HepG2 (cell line): ENCODE measurements at regions not wholly inside any gene's neighbourhood (a gene's known extent, or its start where the extent isn't known, plus 50 kb on each side); places are given as distances from the start of the nearest gene placed in this dataset.

Experiments
- ATAC-seq: fragments of 200-7000 bp; cut with Tn5 transposase; 3 replicates; pipeline ENCODE4 v1.9.1; 2020; ENCODE audit warnings: mild to moderate bottlenecking, moderate library complexity
- BruUV-seq: library from RNA; stranded (reverse); fragments of 400-500 nt; replicated peaks from 2 replicates; lab custom pipeline; 2021; lab: Mats Ljungman, UMichigan
- CTCF ChIA-PET: fragments of 300-600 bp; formaldehyde crosslinking; extraction: SDS; loops from one replicate; lab custom pipeline; 2021; ENCODE audit warnings: low total read pairs, inconsistent platforms, low intra/inter-chr PET ratio; lab: Yijun Ruan, JAX
- POLR2A ChIA-PET: fragments of 350-600 bp; sonication (Branson Sonifier 250); formaldehyde crosslinking; loops from one replicate; lab custom pipeline; 2020; ENCODE audit warnings: antibody characterized with exemption, inconsistent platforms; lab: Yijun Ruan, JAX
- DNase-seq: peaks from one replicate; pipeline ENCODE4 v3.0.0-alpha.2; 2015; ENCODE audit warnings: low spot score
- FAIRE-seq: peaks from 3 replicates; lab custom pipeline; 2011; peaks lifted over from hg19 to GRCh38; lab: Jason Lieb, UNC
- H2AFZ ChIP-seq: one replicate; pipeline ENCODE4 v1.6.1; 2011; ENCODE audit warnings: low read length, inconsistent platforms
- H3K27ac ChIP-seq: fragments of 300-600 bp; 3 replicates; pipeline ENCODE4 v1.8.0; 2011; ENCODE audit warnings: mixed run types, mild to moderate bottlenecking, mixed read lengths, low read length, inconsistent platforms; ENCODE audit not compliant: insufficient read depth; ENCODE audit errors: extremely low read length
- H3K27me3 ChIP-seq, 2 experiments: fragments of 200-600 bp in 1 of 2; 2 replicates in 1 of 2; 3 replicates in 1 of 2; pipeline versions ENCODE4 v1.6.0 to v1.8.0; 2011; ENCODE audit warnings: low read length in 2 of 2, mild to moderate bottlenecking in 2 of 2, moderate library complexity in 2 of 2, inconsistent platforms in 1 of 2; ENCODE audit not compliant: insufficient read depth in 2 of 2, control insufficient read depth in 1 of 2
- H3K36me3 ChIP-seq, 2 experiments: fragments of 200-600 bp in 1 of 2; replicated peaks in 1 of 2; 2 replicates in 1 of 2; 3 replicates in 1 of 2; pipeline versions ENCODE4 v1.5.1 to v1.8.0; 2011; ENCODE audit warnings: low read length in 2 of 2, inconsistent platforms in 1 of 2; ENCODE audit not compliant: insufficient read depth in 2 of 2, control insufficient read depth in 1 of 2
- H3K4me1 ChIP-seq: 2 replicates; pipeline ENCODE4 v1.5.1; 2012; ENCODE audit warnings: low read length, inconsistent platforms; ENCODE audit not compliant: insufficient read depth
- H3K4me2 ChIP-seq: 2 replicates; pipeline ENCODE4 v1.6.0; 2011; ENCODE audit warnings: low read depth, low read length, inconsistent platforms
- H3K4me3 ChIP-seq, 3 experiments: fragments of 200-600 bp in 1 of 3; sonication (generic), shearing (Covaris generic) in 1 of 3; replicated peaks in 1 of 3; 2 replicates each; pipeline ENCODE4 v1.5.1; 2011 to 2016; ENCODE audit warnings: low read length in 3 of 3, inconsistent platforms in 2 of 3, low read depth in 2 of 3, mild to moderate bottlenecking in 2 of 3, control low read depth in 1 of 3, mixed read lengths in 1 of 3; ENCODE audit not compliant: insufficient read depth in 1 of 3
- H3K79me2 ChIP-seq: one replicate; pipeline ENCODE4 v1.6.1; 2011; ENCODE audit warnings: low read length, inconsistent platforms; ENCODE audit not compliant: insufficient read depth
- H3K9ac ChIP-seq: 2 replicates; pipeline ENCODE4 v1.6.0; 2011; ENCODE audit warnings: mild to moderate bottlenecking, low read depth, low read length, inconsistent platforms; ENCODE audit not compliant: insufficient read depth
- H3K9me3 ChIP-seq: 2 replicates; pipeline ENCODE4 v1.5.1; 2012; ENCODE audit warnings: mild to moderate bottlenecking, low read length
- H4K20me1 ChIP-seq: 2 replicates; pipeline ENCODE4 v1.6.0; 2011; ENCODE audit warnings: inconsistent platforms, mild to moderate bottlenecking, low read length, moderate library complexity; ENCODE audit not compliant: insufficient read depth
- GTF2F1 ChIP-seq: fragments of 150-350 bp; IDR thresholded peaks from 2 replicates; pipeline ENCODE4 v1.6.1; 2014; ENCODE audit warnings: low read length
- NFE2L2 ChIP-seq: fragments of 150-350 bp; IDR thresholded peaks from 2 replicates; pipeline ENCODE4 v1.6.1; 2014; ENCODE audit warnings: low read length
- THAP11 ChIP-seq: IDR thresholded peaks from 2 replicates; pipeline ENCODE4 v1.6.1; 2016; ENCODE audit warnings: missing biosample characterization, missing genetic modification reagents
- ZFP37 ChIP-seq: sonication (generic); formaldehyde crosslinking; IDR thresholded peaks from 2 replicates; pipeline ENCODE4 v1.4.0; 2020; ENCODE audit warnings: missing genetic modification reagents, borderline replicate concordance
- ZNF780A ChIP-seq: sonication (generic); formaldehyde crosslinking; IDR thresholded peaks from 2 replicates; pipeline ENCODE4 v1.8.0; 2022; ENCODE audit warnings: mild to moderate bottlenecking, missing genetic modification reagents, moderate library complexity
- WGBS: methylation state at CpG from one replicate; pipeline ENCODE4 v1.1.6; 2017; ENCODE audit warnings: low lambda C conversion rate; 5-methylcytosine and 5-hydroxymethylcytosine counted together
- in situ Hi-C: cut with HindIII; loops from 2 replicates; pipeline ENCODE4 v1.10.0; 2017; ENCODE audit warnings: low pct_unique_long_range_greater_than_20kb; ENCODE audit not compliant: extremely low pct_ligation_motif_present
- intact Hi-C: fragments of 100-400 bp; cut with micrococcal nuclease; formaldehyde crosslinking; loops from one replicate; pipeline ENCODE4 v1.10.0; 2022; ENCODE audit not compliant: unreplicated experiment

DNA sequence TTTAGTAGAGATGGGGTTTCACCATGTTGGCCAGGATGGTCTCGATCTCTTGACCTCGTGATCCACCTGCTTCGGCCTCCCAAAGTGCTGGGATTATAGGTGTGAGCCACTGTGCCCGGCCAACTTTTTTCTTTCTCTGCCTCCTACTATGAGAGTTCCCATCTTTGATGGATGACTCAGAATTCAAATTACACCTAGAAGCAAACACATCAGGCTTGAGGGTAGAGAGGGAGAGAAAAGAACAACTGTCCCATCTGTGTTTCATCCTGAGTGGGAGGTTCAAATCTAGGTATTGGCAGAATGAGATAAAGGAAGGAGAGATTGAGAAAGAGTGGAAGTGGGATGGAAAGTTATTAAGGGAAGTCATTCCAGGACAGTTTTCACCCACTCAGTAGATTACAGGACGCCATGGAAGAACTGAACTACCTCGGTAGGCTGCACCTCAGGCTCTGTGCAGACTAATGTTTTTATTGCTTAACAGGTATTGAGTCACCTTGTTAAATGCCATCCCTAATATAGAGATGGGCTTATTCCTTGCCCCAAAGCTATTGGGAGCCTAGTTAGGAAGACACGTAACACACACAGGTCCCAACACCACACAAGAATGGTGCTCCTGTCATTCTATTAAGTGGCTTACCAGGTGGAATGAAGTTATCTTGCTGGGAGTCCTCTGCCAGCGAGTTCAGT lies 275.7 kb downstream of the SOX4 start:
- no peak overlapping the region for H3K4me2 ChIP-seq
- no peak for ATAC-seq
- CTCF ChIA-PET = no interaction called here

DNA sequence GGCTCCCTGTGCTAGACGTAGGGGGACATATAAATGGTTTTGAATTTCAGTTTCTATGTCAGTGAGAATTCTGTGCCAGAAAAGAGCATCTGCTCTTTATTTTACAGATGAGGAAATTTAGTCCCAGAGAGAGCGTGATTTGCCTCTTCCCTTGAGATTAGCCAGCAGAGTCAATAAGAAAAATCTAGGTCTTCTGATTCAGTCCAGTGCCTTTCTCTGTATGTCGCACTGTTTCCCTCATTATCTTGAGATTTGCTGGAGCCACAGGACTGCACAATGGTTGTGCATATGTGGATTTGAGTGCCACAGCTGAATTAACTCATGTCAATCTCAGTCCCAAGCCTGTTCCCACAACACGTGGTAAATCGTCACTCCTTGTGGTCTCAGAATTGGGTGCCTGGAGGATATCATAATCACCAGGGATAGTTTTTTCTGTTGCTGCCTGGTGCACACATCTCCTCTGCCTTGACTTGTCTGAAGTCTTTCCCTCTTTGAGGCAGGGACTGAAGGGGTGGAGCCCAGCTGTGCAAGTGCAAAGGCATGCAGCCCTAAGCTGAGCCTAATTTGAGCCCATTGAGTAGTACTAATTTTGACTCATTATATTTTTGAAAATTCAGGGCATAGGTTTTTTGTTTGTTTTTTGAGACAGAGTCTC lies 276.7 kb downstream of the SOX4 start:
- no TSS peak for BruUV-seq
- no peak for ATAC-seq
- no peak for DNase-seq
- H4K20me1 ChIP-seq = no peaks in the 10 kb centered on the region
- WGBS = 61% methylated on average over 5 of the region's 5 CpGs
- H3K9me3 ChIP-seq = no peaks in the 10 kb centered on the region; the same call in 1 of the 2 replicates
- no peaks in the 10 kb centered on the region for H3K4me1 ChIP-seq
- ChIA-PET POLR2A (no interaction called here), CTCF (no interaction called here)
- H2AFZ ChIP-seq = no peak overlapping the region
- intact Hi-C loops (no loop called here), in situ Hi-C loops (no loop called here)
- H3K36me3 ChIP-seq = no peaks in the 10 kb centered on the region
- H3K4me2 ChIP-seq = no peak overlapping the region
- no peak overlapping the region for H3K4me3 ChIP-seq
- H3K27ac ChIP-seq = no peak overlapping the region
- no peak overlapping the region for H3K9ac ChIP-seq
- H3K27me3 ChIP-seq = no peaks in the 10 kb centered on the region; a peak in 1 of 5 replicates
- no peaks in the 10 kb centered on the region for H3K79me2 ChIP-seq
- FAIRE-seq = no peak
- TF ChIP-seq ZNF780A (CRISPR knock-in tag) (no peak), NFE2L2 (no peak)

More for the DNA sequence above, 275.7 kb downstream of the SOX4 start:
- Histone ChIP-seq H2AFZ (no peak overlapping the region), H3K27ac (no peak overlapping the region), H4K20me1 (no peaks in the 10 kb centered on the region), H3K27me3 (no peaks in the 10 kb centered on the region; a peak in 1 of 5 replicates), H3K9ac (no peak overlapping the region), H3K4me3 (no peak overlapping the region), H3K4me1 (no peaks in the 10 kb centered on the region), H3K36me3 (no peaks in the 10 kb centered on the region), H3K9me3 (no peaks in the 10 kb centered on the region; the same call in 1 of the 2 replicates), H3K79me2 (no peaks in the 10 kb centered on the region)
- 39% methylated on average over 8 of the region's 8 CpGs for WGBS
- intact Hi-C loops (no loop called here), in situ Hi-C loops (no loop called here)
- no peak for FAIRE-seq
- TF ChIP-seq GTF2F1 (no peak), ZFP37 (CRISPR knock-in tag) (no peak), THAP11 (CRISPR knock-in tag) (no peak)
- POLR2A ChIA-PET = no interaction called here
- DNase-seq = no peak
- no TSS peak for BruUV-seq
